Fibroblast of peridontal ligament (primary cell): ENCODE measurements at regions not wholly inside any gene's neighbourhood (a gene's known extent, or its start where the extent isn't known, plus 50 kb on each side); places are given as distances from the start of the nearest gene placed in this dataset.

ENCODE experiments used
- DNase-seq: peaks from one replicate; pipeline ENCODE4 v3.0.0-alpha.2; 2010; ENCODE audit errors: extremely low read depth

GRCh38 chr9:23538461-23539003, 287.5 kb downstream of the ELAVL2 start:
- DNase-seq = no peak

GRCh38 chr9:23539311-23539710, 286.7 kb downstream of the ELAVL2 start:
- no peak for DNase-seq

DNA sequence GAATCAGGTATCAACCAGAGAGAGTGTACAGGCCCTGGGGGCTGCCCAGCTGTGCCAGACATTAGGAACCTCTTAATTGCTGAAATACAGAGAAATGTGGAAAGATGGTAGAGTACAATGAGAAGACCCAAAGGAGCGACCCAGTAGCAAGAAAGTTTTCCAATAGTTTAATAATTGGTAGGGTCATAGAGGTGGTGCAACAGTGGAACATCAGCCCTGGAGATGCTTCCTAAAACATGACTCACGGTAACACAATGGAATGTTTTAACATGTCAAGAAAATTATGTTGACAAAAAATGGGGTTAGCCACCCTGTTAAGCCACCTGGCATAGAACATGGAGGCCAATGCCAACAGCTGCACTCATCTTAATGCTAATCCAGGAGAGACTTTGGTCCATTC, 284.1 kb downstream of the ELAVL2 start:
- no peak for DNase-seq

- no peak for DNase-seq
Observed at GRCh38 chr9:23542438-23542837, 283.6 kb downstream of the ELAVL2 start.

- no peak for DNase-seq
Observed at GRCh38 chr9:23542927-23543326, 283.1 kb downstream of the ELAVL2 start.

- DNase-seq = no peak
Observed at GRCh38 chr9:23543419-23543818, 282.6 kb downstream of the ELAVL2 start.

- no peak for DNase-seq
Observed at GRCh38 chr9:23545728-23546127, 280.3 kb downstream of the ELAVL2 start.

- no peak for DNase-seq
Observed at GRCh38 chr9:23551311-23551721, 274.7 kb downstream of the ELAVL2 start.

DNA sequence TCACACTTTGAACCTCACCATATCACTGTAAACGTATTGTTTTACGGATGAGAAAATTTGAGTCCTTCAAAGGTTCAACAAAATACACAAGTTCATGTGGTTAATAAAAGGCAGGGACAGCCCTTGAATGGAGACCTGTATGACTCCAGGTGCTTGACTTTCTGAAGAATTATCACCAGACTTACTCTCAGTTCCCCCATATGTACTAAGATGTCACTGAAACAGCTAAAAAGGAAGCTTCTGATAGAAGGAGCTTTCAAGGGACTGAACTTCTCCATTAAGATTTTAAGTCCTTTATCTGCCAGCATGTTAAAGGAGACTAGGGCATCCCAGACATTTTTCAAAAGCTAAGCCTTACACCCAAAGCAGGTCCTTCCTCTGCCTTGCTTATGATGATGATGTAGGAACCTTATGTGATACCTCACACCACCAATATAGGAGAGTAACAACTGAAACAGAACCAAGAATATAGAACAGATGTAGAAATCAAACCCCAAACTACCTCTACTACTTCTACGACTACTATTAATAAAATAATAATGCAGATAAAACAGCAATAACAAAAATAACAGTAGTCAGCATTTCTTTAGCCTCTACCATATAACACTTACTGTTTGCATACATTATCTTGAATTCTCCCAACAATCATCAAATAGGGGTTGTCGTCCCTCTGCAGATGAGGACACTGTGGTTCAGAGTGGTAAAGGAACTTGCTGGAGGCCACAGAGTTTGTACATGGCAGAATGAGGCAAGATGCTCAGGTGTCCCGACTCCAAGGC, 273.9 kb downstream of the ELAVL2 start:
- DNase-seq = no peak

DNA sequence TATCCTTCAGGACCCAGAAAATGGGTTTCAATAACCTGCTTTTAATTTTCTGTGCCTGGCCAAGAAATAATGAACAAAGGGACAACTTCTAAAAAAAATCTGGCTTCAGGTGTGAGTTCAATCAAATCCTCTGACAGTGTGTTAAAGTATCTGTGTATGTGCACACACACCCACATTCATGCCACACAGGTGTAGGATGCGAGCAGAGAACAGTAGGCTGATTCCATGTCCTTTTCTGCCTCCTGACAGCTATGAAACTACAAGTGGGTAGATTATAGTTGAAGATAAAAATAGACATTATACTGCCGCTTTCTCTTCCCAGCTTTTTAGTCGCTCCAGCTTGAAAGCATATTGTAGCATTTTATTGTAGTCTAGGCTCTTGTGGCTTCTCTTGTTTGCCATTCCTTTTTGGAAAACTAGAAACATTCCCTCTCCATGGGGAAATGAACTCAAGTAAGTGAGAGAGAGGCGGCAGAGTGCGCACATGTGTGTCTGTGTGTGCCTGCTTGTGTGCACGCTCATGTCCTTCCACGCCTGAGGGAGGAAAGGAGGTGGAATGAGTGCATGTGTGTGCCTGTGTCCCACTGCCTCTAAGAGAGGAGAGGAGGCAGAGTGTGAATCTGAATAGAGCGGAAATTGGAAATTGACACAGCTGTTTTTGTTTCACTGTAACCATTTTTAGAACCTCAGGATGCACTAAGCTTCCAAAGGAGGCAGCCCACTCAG, 273.0 kb downstream of the ELAVL2 start:
- DNase-seq = no peak

DNA sequence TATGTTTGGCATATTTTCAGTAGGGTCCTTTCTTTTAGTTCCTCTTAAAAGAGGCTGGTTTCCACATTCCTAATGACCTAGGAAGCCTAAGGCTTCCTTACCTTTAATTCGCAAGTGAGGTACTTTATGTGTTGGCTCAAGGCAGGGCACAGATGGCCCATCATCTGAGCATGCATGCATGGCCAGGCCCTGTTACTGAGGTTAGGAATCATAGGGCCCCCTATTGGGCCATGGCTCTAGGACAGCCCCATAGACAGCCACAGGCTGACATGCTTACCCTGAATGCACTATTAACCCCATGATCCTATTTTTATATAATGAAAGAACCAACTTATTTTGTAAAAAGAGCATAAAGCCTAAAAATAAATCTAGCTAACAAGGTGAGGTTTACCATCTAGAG, 271.4 kb downstream of the ELAVL2 start:
- DNase-seq = no peak

- DNase-seq = no peak
Observed at GRCh38 chr9:23555851-23556250, 270.2 kb downstream of the ELAVL2 start.

DNA sequence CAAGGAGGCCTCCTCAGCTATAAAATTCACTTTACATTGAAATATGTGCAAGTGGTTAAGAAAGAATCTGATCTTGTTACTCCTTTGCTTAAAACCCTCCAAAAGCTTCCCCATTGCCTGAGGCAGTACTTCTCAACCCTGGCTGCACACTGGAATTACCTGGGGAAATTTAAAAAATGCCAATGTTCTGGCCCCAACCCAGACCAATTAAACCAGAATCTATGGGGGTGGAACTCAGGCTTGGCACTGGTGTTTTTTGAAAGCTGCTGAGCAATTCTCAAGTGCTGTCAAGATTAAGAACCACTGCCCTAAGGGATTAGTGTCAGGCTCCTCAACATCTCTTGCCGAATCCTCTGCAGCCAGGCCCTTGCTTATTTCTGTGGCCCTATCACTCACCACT, 269.6 kb downstream of the ELAVL2 start:
- no peak for DNase-seq

DNA sequence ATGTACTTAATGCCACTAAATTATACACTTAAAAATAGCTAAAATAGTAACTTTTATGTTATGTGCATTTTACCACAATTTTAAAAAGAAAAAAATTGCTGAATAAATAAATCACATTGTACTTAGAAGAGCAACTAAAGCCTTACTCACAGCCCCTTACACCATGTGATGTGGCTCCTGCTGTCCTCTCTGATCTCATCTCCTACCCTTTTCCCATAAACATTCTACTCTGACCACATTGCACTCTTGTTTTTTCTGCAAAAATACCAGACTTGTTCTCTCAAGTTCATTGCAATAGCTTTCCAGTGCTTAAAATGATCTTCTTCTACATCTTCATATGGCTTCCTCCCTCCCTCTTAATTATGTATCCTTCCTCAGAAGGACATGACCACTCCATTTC, 268.4 kb downstream of the ELAVL2 start:
- DNase-seq = no peak

DNA sequence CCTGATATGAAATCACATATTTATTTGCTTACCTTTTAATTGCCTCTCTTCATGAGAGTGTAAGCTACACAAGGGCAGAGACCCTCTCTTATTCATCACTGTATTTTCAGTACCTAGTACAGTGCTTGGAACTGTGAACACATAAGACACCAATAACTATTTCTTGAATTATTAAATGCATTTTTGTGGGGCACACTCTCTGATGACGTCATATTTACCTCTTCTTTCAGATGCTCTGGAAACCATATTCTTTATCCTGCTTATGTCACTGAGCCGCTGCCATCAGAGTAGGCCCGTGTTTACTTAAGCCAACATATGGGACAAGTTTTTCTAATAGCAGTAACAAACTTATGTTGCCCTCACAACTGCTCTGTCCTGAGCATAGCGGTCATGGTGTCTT, 266.5 kb downstream of the ELAVL2 start:
- DNase-seq = no peak

DNA sequence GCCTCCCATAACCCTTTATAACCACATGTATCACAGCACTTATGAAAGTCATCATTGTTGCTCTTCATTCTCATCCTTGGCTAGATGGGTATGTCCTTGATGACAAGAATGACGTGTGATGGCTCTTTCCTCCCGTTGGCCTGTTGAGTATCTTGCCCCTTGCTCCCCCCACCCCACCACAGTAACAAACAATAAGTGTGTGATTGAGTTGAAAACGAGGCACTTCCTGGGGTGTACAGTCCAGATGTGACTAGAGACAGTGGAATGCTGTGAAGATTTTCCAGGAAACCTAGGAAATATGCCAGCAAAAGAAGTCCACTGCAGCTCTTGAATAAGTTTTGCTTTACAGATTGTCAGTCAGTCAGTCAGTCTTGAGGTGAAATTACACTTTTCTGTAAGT, 262.5 kb downstream of the ELAVL2 start:
- no peak for DNase-seq

DNA sequence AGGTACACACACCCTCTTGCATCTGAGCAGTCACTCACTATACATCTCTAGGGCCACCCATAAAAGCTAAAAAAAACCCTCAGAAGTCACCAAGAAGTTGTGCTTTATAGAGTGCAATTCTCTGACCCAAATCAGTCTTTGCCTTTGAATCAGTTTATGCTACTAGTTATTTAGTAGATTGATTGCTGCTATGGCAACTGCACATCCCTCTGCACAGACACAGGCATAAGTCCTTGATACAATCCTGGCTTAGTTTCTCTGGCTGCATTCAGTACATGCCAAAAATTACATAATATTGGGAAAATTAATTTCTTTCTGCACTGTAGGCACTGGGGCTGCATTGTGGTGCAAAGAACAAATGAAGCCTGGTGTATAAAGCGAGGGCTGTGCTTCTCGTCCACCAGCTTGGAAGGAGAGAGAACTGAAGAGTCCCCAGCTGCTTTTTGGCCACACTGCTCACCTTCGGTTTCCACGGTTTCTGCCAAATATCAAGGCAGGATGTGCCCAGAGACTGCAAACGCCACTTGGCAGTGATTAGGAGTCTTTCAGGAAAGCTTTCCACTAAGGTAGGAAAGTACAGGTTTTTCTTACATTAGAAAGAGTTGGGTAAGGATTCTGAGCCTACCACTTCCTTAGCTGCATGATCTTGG, 258.4 kb downstream of the ELAVL2 start:
- no peak for DNase-seq

GRCh38 chr9:23571414-23572104, 254.5 kb downstream of the ELAVL2 start:
- no peak for DNase-seq

- no peak for DNase-seq
Observed at GRCh38 chr9:23573800-23574199, 252.2 kb downstream of the ELAVL2 start.

GRCh38 chr9:23577611-23578010, 248.4 kb downstream of the ELAVL2 start:
- DNase-seq = no peak

DNA sequence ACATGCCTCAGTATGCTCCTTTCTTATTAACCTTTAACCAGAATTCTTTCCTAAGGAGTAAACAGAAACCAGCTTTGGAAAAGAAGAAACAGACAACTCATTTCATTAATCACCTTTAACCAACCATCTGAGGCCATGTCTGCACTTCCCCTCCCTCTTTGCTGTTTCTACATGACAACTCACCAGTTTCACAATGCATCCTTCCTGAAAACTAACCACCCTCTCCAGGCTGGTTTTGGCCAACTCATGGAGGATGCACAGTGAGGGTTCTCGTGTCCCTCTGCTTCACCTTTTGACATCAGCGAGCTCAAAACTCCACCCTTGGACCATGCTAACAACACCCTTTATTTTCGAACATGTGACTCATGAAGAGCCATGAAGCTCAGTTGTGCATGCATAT, 244.1 kb downstream of the ELAVL2 start:
- DNase-seq = no peak

DNA sequence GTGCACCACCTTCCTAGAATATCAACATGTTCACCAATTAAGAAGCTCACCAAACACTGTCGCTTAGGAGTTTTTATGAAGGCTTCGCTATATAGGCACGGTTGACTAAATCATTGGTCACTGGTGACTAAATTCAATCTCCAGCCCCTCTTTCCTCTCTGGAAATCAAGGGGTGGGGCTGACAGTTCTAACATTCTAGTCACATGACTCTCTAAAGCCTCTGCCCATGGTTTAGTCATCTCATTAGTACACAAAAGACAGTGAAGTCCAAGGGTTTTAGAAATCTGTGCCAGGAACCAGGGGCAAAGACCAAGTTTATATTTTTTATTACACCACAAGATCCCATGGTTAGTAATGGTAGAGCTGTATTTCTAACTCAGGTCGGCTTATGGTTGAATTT, 243.2 kb downstream of the ELAVL2 start:
- DNase-seq = no peak
